GM18507 (cell line): ENCODE measurements at regions not wholly inside any gene's neighbourhood (a gene's known extent, or its start where the extent isn't known, plus 50 kb on each side); places are given as distances from the start of the nearest gene placed in this dataset.
"Not testable (repeated sequence)": the region's sequence is repeated elsewhere in the genome, so short reads cannot be mapped to it uniquely, and the experiment has no call there.

Experiments used
- DNase-seq: peaks from one replicate; pipeline ENCODE4 v3.0.0; 2011; ENCODE audit warnings: low read depth; ENCODE audit not compliant: insufficient read length; ENCODE audit errors: extremely low spot score
- FAIRE-seq: peaks from 2 replicates; lab custom pipeline; 2011; peaks lifted over from hg19 to GRCh38; lab: Jason Lieb, UNC

DNA sequence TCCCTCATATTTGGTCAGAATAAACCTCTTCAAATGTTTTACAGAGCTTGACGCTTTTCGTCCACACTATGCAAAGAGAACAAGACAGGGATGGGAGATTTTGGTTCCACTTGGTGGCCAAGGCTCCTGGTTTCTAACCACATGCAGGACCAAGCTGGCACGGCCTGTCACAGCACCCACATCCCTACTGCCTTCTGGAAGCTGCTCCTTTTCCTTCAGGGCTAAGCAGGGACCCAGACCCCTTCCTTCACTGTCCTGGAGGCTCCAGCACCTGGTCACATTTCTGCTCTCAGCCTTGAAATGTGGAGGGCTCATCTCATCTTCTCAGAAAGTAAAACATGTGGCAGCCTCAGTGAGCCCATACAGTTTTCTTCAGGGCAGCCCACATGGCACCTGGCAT, 50.4 kb upstream of the ARHGEF7 start:
- FAIRE-seq (no peak), DNase-seq (no peak)

DNA sequence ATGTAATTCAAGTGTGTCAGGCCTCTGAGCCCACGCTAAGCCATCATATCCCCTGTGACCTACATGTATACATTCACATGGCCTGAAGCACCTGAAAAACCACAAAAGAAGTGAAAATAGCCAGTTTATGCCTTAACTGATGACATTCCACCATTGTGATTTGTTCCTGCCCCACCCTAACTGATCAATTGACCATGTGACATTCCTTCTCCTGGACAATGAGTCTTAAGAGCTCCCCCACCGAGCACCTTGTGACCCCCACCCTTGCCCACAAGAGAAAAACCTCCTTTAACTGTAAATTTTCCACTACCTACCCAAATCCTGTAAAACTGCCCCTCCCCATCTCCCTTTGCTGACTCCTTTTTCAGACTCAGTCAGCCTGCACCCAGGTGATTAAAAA, 52.1 kb upstream of the ARHGEF7 start:
- DNase-seq (no peak), FAIRE-seq (no peak)

DNA sequence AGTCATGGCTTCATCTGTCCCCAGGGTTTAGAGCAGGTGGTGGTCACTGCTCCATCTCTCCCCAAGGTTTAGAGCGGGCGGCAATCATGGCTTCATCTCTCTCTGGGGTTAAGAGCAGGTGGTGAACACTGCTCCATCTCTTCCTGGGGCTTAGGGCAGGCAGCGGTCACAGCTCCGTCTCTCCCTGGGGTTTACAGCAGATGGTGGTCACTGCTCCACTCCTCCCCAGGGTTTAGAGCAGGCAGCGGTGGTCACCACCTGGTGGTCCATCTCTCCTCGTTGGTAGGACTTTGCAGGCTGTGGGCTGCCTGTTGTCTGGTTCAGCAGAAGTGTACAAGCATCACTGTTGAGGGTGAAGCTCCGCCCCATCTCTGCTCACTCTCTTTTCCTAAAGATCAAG, 52.8 kb upstream of the ARHGEF7 start:
- no peak for FAIRE-seq
- no peak for DNase-seq

DNA sequence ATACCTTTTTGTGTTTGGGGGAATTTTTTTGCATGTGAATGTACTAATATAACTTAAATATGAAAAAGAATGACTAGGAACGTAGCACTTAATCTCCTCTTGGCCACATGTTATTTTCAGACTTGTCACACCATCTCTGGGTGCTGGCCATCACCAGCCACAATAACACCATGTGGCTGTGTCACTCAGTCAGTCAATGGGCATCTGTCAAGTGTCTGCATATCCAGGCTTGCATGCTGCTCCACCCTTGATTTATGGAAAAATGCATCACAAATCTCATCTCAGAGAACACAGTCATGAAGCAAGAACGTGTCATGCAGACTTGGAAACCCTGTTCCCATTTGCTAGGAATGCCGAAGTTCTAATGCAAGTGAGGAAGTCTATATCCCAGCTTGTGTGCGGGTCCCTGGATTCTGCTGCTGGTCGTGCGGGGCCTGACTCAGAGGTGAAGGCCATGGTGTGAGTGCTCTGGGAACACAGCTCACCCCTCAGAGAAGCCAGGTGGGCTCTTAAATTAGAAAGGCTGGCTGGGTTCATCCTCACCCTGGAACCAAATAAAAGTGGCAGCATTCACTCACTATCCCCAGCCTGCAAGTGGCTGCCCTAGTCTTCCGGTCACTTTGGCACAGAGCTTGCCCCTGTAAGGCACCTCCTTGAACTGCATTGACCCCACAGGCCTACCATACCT, 53.6 kb upstream of the ARHGEF7 start:
- no peak for FAIRE-seq
- DNase-seq, result no peak

DNA sequence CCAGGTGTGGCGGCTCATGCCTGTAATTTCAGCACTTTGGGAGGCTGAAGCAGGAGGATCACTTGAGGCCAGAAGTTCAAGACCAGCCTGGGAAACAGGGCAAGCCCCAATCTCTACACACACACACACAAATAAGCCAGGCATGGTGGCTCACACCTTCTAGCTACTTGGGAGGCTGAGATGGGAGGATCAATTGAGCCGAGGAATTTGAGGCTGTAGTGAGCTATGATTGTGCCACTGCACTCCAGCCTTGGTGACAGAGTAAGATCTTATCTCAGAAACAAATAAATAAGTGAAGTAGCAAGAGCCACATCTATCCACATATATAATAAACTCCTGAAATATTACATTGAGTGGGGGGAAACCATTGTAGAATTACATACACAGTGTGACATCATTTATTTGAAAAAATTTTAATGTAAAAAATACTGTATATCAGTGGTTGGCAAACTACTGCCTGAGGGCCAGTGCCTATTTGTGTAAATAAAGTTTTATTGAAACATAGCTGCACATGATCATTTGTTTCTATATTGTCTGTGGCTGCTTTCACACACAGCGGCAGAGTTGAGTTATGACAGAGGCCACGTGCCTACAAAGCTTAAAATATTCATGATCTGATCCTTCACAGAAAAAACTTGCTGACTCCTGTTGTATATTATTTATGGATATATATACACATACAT, 54.7 kb upstream of the ARHGEF7 start:
- FAIRE-seq, result no peak
- DNase-seq, result no peak

DNA sequence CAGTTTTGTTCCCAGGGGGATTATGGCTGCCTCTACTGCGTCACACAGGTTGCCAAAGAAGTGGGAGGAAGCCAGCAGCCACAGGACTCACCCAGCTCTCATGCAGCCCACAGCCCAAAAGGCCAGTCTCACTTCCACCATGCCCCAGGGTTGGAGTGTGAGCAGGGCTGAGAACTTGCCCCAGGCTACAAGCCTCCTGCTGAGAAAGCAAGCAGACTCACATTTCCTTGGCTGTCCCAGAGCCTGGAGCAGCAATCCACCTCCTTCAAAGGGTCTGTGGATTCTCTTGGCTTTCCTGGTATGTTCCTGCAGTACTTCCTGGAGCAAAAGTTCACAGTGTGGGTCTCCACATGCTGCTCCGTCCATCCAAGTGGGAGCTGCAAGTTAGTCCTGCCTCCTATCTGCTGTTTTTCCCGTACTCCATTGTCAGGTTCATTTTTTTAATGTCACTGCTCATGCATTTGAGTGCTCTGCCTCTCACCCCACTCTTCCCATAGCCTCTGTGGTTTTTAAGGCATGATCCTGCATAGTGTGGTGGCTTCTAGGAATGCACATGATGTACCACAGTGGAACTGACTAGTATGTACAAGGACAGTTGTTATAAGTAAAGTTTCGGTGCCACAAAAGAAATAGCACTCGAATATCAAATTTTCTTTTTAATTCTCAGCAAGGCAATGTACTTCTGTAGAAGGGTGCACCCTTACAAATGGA, 56.2 kb upstream of the ARHGEF7 start:
- no peak for DNase-seq
- FAIRE-seq, result no peak

DNA sequence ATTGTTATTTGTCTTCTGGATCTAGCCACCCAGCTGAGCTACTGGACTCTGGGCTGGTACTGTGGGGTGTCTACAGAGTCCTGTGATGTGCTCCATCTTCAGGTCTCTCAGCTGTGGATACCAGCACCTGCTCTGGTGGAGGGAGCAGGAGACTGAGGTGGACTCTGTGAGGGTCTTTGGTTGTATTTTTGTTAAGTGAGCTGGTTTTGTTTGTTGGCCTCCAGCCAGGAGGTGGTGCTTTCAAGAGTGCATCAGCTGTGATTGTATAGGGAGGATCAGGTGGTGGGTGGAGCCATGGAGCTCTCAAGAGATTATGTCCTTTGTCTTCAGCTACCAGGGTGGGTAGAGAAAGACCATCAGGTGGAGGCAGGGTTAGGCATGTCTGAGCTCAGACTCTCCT, 56.8 kb upstream of the ARHGEF7 start:
- DNase-seq, FAIRE-seq: not testable (repeated sequence)

DNA sequence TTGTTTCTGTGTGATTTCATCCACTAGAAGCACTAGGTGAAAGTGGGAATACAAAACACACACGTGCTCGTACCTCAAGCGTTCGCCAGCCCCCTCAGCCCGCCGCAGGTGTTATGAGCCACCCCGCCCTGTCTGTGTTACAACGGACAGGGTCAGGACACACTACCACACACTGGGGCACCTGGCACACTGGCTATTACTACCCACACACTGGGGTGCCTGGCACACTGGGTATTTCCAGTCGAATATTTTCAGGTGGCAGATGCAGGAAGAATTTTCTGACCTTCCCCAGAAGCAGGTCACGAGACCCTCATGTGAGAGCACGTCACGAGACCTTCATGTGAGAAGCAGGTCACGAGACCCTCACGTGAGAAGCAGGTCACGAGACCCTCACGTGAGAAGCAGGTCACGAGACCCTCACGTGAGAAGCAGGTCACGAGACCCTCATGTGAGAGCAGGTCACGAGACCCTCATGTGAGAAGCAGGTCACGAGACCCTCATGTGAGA, 63.3 kb upstream of the ARHGEF7 start:
- not testable (repeated sequence) for DNase-seq, FAIRE-seq

DNA sequence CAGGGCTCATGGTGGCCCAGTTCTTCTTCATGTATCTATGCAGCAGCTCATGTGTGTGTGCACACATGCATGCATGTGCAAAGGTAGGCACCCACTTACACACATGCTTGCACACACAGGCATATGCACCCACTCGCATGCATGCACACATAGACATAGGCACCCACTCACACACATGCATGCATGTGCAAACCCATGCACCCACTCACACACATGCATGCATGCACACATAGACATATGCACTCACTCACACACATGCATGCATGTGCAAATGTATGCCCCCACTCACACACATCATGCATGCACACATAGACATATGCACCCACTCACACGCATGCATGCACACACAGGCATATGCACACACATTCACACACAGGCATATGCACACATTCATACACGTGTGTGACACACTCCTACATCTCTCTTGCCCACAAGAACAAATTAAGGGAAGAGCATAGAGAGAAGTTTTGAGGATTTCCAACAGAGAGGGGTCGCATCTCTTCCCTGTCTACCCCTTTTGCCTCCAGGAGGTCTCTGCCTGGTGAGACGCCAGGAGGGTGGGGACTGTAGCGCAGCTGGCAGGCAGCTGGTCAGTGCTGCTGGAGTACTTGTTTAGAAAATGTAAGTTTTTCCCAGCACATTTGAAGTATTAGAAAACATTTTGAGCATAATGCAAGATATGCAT, 63.9 kb upstream of the ARHGEF7 start:
- no peak for DNase-seq
- FAIRE-seq, result no peak

DNA sequence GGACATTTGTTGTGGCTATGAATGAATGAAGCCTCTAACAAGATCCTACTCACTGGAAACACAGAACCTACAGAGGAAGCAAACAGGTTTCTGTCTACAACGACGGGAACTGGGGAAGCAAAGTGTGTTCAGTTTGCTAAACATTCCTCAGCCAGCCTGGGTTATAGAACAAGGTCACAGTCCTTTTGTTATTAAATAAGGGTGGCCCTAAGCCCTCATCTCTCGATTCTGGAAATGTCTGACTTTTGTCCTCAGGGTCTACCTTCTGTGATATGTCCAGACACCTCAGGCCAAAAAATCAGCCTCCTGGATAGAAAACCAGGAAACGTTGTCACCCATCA, 64.6 kb upstream of the ARHGEF7 start:
- no peak for DNase-seq
- no peak for FAIRE-seq

DNA sequence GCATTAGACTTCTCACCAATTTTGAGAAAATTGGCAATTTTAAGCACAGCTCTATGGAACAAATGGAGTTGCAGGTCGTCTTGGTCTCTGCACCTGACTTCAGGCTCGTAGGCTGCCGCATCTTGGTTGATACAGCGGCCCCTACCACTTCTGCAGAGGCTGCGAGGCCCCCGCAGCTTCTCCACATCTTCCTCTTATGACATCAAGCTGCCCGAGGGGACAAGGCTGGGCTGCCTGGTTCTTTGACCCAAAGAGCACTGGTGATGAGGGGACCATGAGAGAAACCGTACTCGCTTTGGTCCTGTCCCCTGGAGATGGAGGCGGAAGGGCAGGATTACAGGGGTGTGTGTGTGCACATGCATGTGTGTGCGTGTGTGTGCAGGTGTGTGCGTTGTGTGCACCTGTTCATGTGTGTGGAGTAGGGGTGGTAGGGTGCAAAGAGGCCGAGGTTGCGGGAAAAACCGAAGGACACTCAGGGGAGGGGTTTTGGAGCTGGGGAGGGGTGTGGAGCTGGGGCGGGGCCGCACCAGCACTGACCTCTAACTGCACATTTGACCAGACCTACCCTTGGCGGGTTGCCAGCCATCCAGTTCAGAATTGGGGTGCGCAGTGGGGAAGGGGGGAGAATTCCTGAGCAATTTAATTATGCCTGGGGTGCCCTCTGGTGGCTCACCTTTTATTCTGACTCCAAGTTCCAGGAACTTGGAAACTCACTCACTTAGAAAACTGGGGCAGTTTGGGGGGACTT, 65.1 kb upstream of the ARHGEF7 start:
- DNase-seq (no peak), FAIRE-seq (no peak)

DNA sequence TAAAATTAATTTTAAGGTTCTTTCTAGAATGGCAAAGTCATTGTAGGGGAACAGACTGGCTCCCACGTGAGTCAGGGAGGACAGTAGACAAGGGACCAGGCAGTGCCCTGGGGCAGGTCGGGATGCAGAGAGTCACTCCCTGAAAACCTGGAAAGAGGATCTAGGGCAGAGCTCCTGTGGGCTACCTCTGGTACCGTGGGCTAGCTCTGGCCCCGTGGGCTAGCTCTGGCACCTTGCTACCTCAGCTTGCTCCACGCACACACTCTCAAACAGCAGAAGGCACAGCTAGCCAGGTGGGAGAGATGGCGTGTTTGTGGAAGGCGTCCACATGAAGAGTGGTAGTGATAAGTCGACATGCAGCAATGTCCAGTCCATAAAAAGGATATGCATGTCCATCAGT, 66.7 kb upstream of the ARHGEF7 start:
- FAIRE-seq (no peak), DNase-seq (no peak)

DNA sequence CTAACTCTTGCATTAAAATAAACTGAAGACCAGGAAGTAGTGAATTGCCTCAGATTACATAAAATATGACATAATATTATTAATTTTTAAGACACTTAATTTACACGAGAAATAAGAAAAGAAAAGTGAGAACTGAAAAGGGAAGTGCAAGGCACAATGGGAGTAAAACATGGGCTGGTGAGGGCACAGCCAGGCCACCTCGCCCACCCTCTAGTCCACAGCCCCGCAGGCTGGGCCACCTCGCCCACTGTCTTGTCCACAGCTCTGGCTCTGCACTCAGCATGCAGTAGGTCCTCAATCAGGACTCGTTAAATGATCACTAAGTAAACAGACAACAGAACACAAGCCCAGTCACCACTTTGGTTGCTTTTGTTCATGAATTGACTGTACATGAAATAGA, 67.8 kb upstream of the ARHGEF7 start:
- no peak for DNase-seq
- FAIRE-seq, result no peak

DNA sequence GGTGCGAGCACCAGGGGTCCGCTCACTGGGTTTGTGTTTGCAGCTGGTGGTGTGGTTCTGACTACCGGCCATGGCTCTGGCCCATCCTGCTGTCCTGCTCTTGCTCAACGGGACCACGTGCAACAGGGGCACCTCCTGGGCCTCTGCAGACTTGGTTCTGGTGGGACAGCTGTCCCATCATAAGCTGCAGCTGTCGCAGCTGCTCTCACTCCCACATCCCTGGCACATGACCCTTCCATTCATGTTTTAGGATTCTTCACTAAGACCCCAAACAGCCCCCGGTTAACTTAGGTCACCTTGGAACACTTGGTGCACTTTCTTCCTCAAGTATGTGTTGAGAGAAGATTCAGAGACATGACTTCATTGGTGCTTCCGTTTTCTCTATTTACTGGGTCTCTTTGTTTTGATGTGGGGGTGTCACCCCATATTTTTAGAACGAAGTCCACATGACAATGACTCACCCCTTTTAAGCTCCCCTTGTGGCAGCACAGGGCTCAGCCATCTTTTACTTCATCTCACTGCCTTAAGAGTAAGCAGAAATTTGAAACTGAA, 68.4 kb upstream of the ARHGEF7 start:
- DNase-seq, result no peak
- no peak for FAIRE-seq

DNA sequence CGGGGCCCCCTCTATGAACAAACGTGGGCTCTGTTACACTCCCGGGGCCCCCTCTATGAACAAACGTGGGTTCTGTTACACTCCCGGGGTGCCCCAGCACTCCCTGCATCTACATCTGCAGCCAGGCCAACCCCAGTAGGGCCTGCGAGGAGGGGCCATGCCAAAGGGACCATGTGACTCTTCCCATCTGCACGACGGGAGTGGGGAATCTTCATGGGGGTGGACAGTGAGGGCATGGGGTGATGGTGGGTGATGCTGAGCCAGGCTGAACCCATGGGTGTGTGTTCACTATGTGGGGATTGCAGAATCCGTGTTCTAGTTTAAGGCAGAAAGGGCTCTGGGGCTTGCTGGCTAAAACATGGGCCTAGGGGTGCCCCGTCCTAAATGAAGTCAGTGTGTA, 69.9 kb upstream of the ARHGEF7 start:
- no peak for DNase-seq
- FAIRE-seq, result no peak

DNA sequence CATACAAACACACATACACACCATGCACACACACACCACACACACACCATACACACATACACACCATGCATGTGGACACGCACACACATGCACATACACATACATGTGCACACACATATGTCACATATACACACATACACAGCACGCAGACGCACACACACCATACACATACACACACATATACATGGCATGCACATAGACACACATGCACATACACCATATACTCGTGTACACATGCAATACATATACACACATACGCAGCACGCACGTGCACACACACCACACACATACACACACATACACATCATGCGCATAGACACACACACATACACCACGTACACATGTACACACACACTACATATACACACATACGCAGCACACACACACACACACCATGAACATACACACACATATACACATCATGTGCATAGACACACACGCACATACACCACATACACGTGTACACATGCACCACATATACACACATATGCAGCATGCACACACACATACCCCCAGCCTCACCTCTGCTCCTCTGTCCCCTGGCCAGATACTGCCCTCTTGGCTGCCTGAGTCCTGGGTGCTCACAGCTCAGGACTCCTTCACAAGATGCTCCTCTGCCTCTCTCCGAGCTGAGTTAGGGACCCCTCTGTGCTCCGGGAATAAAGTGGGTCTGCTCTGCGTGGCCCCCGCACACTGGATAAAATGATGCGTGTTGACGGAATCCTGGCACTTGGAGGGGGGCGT, 70.9 kb upstream of the ARHGEF7 start:
- no peak for DNase-seq
- FAIRE-seq, result no peak

DNA sequence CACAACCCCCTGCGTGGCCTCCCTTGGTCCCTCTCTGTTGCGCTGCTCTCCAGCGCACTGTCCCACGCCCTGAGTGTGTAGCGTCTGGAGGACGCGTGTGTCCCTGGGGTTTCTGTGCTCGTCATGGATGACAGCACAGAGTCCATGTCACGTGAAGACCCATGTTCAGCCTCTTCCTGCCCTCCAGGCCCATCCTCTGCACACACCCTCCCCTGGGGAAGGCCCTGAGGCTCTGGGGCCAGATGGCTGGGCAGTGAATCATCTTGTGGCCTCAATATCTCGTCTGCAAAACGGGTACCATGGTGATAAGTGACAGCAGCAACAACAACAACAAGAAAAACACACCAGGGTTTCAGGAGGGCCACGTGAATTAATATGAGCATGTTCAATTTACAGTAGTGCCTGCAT, 71.5 kb upstream of the ARHGEF7 start:
- no peak for DNase-seq
- FAIRE-seq, result no peak

DNA sequence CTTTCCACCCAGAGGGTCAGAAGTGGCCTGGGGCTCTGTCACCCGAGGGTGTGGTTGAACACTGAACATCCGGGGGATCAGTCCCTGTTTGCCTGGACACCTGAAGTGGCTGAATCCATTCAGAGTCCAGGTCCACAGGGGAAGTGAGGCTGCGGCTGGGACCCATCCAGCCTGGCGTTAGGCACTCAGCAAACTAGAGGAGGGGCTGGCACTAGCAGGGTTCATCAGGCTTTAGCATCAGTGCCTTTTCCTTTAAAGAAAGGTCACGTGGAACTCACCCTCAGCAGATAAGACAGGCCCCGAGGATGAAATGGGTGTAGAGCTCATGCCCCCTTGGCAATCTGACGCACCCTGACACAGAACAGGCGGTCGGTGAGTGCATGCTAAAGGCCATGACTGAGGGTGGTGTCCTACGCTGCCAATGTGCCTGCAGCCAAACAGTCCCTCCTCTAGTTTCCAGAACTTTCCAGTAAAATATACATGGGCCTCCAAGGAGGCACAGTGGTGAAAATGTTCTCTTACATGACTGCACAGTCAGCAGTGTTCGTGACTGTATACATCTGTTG, 72.4 kb upstream of the ARHGEF7 start:
- DNase-seq (no peak), FAIRE-seq (no peak)
